CD4-positive, alpha-beta T cell (primary cell): ENCODE measurements at regions not wholly inside any gene's neighbourhood (a gene's known extent, or its start where the extent isn't known, plus 50 kb on each side); places are given as distances from the start of the nearest gene placed in this dataset.

ENCODE experiments used
- ATAC-seq: fragments of 200-7000 bp; cut with Tn5 transposase; one replicate; pipeline ENCODE4 v1.10.0; 2022; ENCODE audit warnings: mild to moderate bottlenecking; ENCODE audit not compliant: poor library complexity
- CTCF ChIA-PET: fragments of 350-600 bp; sonication (Branson Sonifier 250); formaldehyde crosslinking; loops from one replicate; lab custom pipeline; 2021; ENCODE audit warnings: antibody characterized with exemption, inconsistent platforms; lab: Charles Lee
- POLR2A ChIA-PET: fragments of 350-600 bp; sonication (Branson Sonifier 250); formaldehyde crosslinking; loops from one replicate; lab custom pipeline; 2021; ENCODE audit warnings: antibody characterized with exemption, inconsistent platforms; lab: Charles Lee
- DNase-seq, 14 experiments: peaks; one replicate each; pipeline ENCODE4 v3.0.0-alpha.2; 2013 to 2020; ENCODE audit warnings: mixed read lengths in 2 of 14
- H3K27ac ChIP-seq, 2 donors: one replicate each; pipeline versions ENCODE4 v1.5.1 to v1.7.0; 2013; ENCODE audit warnings: low read length in 2 of 2, low read depth in 1 of 2, mild to moderate bottlenecking in 1 of 2
- H3K27me3 ChIP-seq, 2 experiments: 1 replicate in 1 of 2; 2 replicates in 1 of 2; pipeline versions ENCODE4 v1.6.1 to v1.7.0; 2013; ENCODE audit warnings: low read length in 2 of 2, control low read depth in 1 of 2, mild to moderate bottlenecking in 1 of 2, moderate library complexity in 1 of 2; ENCODE audit not compliant: insufficient read depth in 2 of 2, control insufficient read depth in 1 of 2
- H3K36me3 ChIP-seq: one replicate; pipeline ENCODE4 v1.6.1; 2013; ENCODE audit warnings: low read length, control low read depth; ENCODE audit not compliant: insufficient read depth
- H3K4me1 ChIP-seq: one replicate; pipeline ENCODE4 v1.6.1; 2013; ENCODE audit warnings: low read length, control low read depth; ENCODE audit not compliant: insufficient read depth
- H3K4me3 ChIP-seq: one replicate; pipeline ENCODE4 v1.5.1; 2013; ENCODE audit warnings: mild to moderate bottlenecking, low read length, moderate library complexity
- H3K9me3 ChIP-seq, 2 experiments: 1 replicate in 1 of 2; 2 replicates in 1 of 2; pipeline versions ENCODE4 v1.6.1 to v1.7.0; 2013; ENCODE audit warnings: low read length in 2 of 2, mild to moderate bottlenecking in 2 of 2, control low read depth in 1 of 2, moderate library complexity in 1 of 2; ENCODE audit not compliant: control insufficient read depth in 1 of 2, insufficient read depth in 1 of 2
- H3K27ac Mint-ChIP-seq: one replicate; pipeline ENCODE4 v1.8.0; 2020; ENCODE audit warnings: mixed read lengths
- H3K27me3 Mint-ChIP-seq: one replicate; pipeline ENCODE4 v1.8.0; 2021; ENCODE audit warnings: mixed read lengths
- H3K36me3 Mint-ChIP-seq: one replicate; pipeline ENCODE4 v1.8.0; 2021; ENCODE audit warnings: low read depth, mixed read lengths
- H3K4me1 Mint-ChIP-seq: one replicate; pipeline ENCODE4 v1.8.0; 2021; ENCODE audit warnings: low read depth, mixed read lengths
- H3K4me3 Mint-ChIP-seq: one replicate; pipeline ENCODE4 v1.8.0; 2020; ENCODE audit warnings: mild to moderate bottlenecking, mixed read lengths
- H3K9me3 Mint-ChIP-seq: one replicate; pipeline ENCODE4 v1.8.0; 2020; ENCODE audit warnings: mixed read lengths
- CTCF ChIP-seq: fragments of 200-600 bp; IDR thresholded peaks from one replicate; pipeline ENCODE4 v1.8.0; 2022; ENCODE audit warnings: antibody characterized with exemption, mild to moderate bottlenecking
- intact Hi-C, 2 experiments: fragments of 100-400 bp; cut with DNase I in 1 of 2; cut with micrococcal nuclease in 1 of 2; formaldehyde crosslinking; loops; one replicate each; pipeline versions ENCODE4 v1.15.1 to v1.9.0; 2023 to 2025; cut with DNase I, micrococcal nuclease

GRCh38 chr1:181347495-181348390, 135.6 kb upstream of the CACNA1E start:
- CTCF ChIA-PET, result no interaction called here
- Histone ChIP-seq H3K27ac (no peak overlapping the region), H3K9me3 (peaks cover 0 to 5% of the 10 kb centered on the region in 2 experiments), H3K4me3 (no peak overlapping the region), H3K36me3 (no peaks in the 10 kb centered on the region), H3K4me1 (peaks cover 13% of the 10 kb centered on the region), H3K27me3 (no peaks in the 10 kb centered on the region)
- Mint-ChIP-seq H3K36me3 (no peaks in the 10 kb centered on the region), H3K27me3 (no peaks in the 10 kb centered on the region), H3K4me3 (no peak overlapping the region), H3K9me3 (no peaks in the 10 kb centered on the region), H3K27ac (no peak overlapping the region), H3K4me1 (peaks cover 16% of the 10 kb centered on the region)
- ATAC-seq, result no peak
- intact Hi-C loops, result no loop called here
- DNase-seq, result no peak
- TF ChIP-seq CTCF, result no peak
- POLR2A ChIA-PET, result interaction anchor here (1.1 kb wide), 1 partner anchor 9 kb away, joined by 3 read pairs; no protein-coding TSS in a partner anchor

GRCh38 chr1:181349512-181349911, 133.8 kb upstream of the CACNA1E start:
- intact Hi-C loops, result no loop called here
- Mint-ChIP-seq H3K36me3 (no peaks in the 10 kb centered on the region), H3K27ac (no peak overlapping the region), H3K9me3 (no peaks in the 10 kb centered on the region), H3K4me1 (no peaks in the 10 kb centered on the region), H3K4me3 (no peak overlapping the region), H3K27me3 (no peaks in the 10 kb centered on the region)
- no peak for TF ChIP-seq CTCF
- Histone ChIP-seq H3K4me3 (no peak overlapping the region), H3K9me3 (peaks cover 0 to 5% of the 10 kb centered on the region in 2 experiments), H3K27ac (no peak overlapping the region), H3K4me1 (peaks cover 2% of the 10 kb centered on the region), H3K36me3 (no peaks in the 10 kb centered on the region), H3K27me3 (no peaks in the 10 kb centered on the region)
- POLR2A ChIA-PET, result no interaction called here
- CTCF ChIA-PET, result no interaction called here
- DNase-seq, result no peak
- no peak for ATAC-seq

- ChIA-PET POLR2A (no interaction called here), CTCF (no interaction called here)
- H3K27ac Mint-ChIP-seq, result no peak overlapping the region
- Histone ChIP-seq H3K4me3 (no peak overlapping the region), H3K4me1 (no peaks in the 10 kb centered on the region), H3K27ac (no peak overlapping the region), H3K36me3 (no peaks in the 10 kb centered on the region), H3K9me3 (no peaks in the 10 kb centered on the region), H3K27me3 (no peaks in the 10 kb centered on the region)
- ATAC-seq (no peak), DNase-seq (no peak)
- H3K4me3 Mint-ChIP-seq, result no peak overlapping the region
- TF ChIP-seq CTCF, result no peak
- intact Hi-C loops, result no loop called here
- H3K9me3 Mint-ChIP-seq, result no peaks in the 10 kb centered on the region
- H3K36me3 Mint-ChIP-seq, result no peaks in the 10 kb centered on the region
- no peaks in the 10 kb centered on the region for H3K4me1 Mint-ChIP-seq
- no peaks in the 10 kb centered on the region for H3K27me3 Mint-ChIP-seq
These were observed 133.2 kb upstream of the CACNA1E start for GRCh38 chr1:181350131-181350530.
